Esophagus mucosa (tissue), 1 donor: ENCODE measurements at regions not wholly inside any gene's neighbourhood (a gene's known extent, or its start where the extent isn't known, plus 50 kb on each side); places are given as distances from the start of the nearest gene placed in this dataset.
A peak's percentile ranks its signal among the peaks of the same experiment; 100 is the strongest.
"Not testable (repeated sequence)": the region's sequence is repeated elsewhere in the genome, so short reads cannot be mapped to it uniquely, and the experiment has no call there.

ENCODE experiments used
- ATAC-seq: fragments of 200-7000 bp; cut with Tn5 transposase; one replicate; pipeline ENCODE4 v1.9.1; 2020
- donor health status: DM: yes; HTN: yes; CAD: no.

DNA sequence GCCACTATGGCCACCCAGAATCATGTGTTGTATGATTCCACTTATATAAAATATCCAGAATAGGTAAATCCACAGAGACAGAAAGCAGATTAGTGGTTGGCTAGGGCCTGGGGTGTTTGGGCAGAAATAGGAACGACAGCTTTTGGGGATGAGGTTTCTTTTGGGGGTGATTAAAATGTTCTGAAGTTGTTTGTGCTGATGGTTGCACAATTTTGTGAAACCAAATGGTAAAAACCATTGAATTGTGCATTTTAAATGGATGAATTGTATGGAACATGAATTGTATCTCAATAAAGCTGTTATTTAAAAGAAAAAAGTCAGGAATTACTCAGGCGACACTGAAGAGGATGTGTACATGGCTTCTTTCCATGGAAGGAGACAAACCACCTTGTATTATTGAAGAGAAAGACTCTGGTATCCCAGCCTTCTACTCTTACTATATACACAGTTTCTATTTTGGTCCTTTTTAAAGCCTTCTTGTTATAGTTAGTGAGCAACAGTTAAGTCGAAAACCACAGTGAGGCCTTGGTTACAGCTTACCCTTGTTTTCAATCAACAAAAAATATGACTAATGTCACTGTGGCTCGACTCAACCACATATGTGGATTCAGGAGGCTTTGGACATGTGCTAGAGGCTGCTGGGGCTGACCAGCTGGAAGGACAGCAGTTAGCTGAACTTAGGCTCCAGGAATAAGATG, 57.1 kb upstream of the KMT2E start:
- no peak for ATAC-seq

DNA sequence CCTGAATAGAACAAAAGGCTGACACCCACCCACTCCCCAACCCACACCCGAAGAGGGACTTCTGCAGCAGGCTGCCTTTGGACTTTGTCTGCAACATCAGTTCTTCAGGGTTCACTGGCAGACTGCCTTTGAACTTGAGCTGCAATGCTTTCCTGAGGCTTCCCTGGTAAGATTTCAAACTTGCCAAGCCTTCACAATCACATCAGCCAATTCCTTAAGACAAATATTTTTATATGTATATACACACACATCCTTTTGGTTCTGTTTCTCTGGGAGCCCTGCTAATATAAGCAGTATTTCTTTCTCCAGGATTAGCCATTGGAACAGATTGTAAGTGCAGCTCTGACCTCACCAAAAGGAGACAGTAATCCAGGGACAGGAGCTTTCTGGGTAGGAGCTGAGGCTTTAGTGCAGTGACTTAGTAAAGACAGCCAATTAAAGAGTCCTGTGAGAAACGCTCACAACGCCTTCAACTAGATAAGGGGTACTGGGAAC, 55.6 kb upstream of the KMT2E start:
- no peak for ATAC-seq

DNA sequence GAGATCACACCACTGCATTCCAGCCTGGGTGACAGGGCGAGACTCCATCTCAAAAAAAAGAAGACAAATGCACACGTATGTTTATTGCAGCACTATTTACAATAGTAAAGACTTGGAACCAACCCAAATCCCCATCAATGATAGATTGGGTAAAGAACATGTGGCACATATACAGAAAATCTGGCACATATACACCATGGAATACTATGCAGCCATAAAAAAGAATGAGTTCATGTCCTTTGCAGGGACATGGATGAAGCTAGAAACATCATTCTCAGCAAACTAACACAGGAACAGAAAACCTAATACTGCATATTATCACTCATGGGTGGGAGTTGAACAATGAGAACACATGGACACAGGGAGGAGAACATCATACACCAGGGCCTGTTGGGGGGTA, 54.5 kb upstream of the KMT2E start:
- not testable (repeated sequence) for ATAC-seq

DNA sequence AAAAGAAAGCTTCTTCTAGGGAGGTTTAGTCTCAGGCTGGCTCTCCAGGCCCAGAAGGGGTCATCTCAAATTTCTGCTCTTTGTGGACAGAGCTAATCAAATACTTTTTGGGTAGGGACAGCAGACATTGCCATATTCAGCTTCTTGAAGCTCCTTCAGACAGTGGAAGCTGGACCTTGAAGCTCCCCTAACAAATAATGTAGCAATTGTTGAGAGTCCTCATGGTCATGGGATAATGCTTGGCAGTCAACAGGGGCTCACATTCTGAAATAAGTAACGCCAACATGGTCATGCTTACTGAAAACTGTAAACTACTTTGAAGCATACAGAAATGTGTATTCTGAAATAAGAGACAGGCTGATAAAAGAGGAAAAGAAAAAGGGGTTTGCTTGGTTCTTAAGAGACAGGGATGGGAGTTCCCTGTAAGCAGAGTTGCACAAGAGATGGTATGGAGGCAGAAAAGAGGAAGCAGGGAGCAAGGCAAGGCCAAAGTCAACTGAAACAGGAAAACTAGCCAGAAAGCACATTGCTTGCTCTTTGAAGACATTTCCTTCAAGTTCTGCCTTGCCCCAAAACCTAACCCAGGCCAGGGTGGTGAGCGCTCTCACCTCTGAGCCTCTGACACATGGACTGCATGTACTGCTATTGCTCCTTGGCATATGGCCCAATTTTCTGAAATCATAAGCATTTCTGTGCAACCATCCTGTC, 53.1 kb upstream of the KMT2E start:
- ATAC-seq: peak; percentile 87

GRCh38 chr7:104961821-104962220, 52.2 kb upstream of the KMT2E start:
- ATAC-seq: no peak

- peak; percentile 85 for ATAC-seq
These were observed 51.2 kb upstream of the KMT2E start for GRCh38 chr7:104962781-104963180.

DNA sequence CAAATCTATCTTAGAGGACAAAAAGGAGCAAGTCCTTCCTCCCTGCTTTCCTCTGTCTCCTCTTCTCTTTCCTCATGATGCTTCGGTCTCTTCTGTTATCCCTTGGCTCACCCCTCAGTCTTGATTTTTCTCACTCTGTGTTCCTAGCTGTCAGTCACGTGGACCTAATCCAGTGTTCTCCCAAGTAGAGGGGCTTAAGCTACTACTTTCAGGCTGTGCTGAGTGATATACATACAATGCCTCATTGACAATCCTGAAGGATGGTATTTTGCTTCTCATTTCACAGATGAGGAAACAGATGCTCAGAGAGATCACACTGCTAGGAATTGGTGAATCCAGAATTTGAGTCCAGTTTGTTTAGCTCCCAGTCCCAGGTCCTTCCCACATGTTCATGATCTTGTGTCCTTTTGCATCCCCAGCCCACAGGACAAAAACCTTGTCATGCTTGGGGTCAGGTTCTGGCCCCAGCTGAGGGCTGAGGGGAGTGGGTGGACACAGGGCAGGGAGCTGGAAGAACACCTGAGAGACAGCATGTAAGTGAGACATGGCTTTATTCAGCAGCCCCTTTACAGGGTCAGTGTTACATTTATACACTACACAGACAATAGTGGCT, 50.5 kb upstream of the KMT2E start:
- ATAC-seq: no peak

DNA sequence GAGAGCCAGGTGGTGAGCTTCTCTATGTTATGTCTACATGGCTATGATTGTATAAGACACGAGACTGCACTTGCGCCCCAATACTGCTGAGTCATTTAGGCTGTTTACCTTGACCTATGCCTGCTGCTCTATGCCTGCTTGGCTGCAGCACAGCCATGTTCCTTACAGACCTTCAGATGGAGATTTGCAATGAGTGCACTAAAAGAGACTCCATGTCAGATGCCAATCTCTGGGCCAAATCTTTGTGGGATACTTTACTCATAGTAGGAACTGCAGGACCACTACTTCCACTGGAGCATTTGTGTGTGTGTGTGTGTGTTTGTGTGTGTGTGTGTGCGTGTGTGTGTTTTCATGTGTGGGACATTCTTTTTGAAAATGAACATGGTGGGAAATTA, 50.0 kb upstream of the KMT2E start:
- peak; percentile 71 for ATAC-seq
